GM18499 (cell line): ENCODE measurements at regions not wholly inside any gene's neighbourhood (a gene's known extent, or its start where the extent isn't known, plus 50 kb on each side); places are given as distances from the start of the nearest gene placed in this dataset.
"Not testable (repeated sequence)": the region's sequence is repeated elsewhere in the genome, so short reads cannot be mapped to it uniquely, and the experiment has no call there.

Experiments used
- ATAC-seq: cut with Tn5 transposase; IDR thresholded peaks from one replicate; pipeline ENCODE4 v1.9.1; 2021; ENCODE audit warnings: moderate number of reproducible peaks; ENCODE audit not compliant: insufficient read depth, unreplicated experiment

GRCh38 chr20:53891306-53891894 is 179.0 kb downstream of the BCAS1 start:
- no peak for ATAC-seq

- no peak for ATAC-seq
Measured at GRCh38 chr20:53890443-53891305, 179.7 kb downstream of the BCAS1 start.

GRCh38 chr20:53889411-53890148 is 180.8 kb downstream of the BCAS1 start:
- ATAC-seq = no peak

GRCh38 chr20:53888951-53889350 is 181.4 kb downstream of the BCAS1 start:
- no peak for ATAC-seq

GRCh38 chr20:53888510-53888909 is 181.9 kb downstream of the BCAS1 start:
- ATAC-seq = no peak

GRCh38 chr20:53887973-53888372 is 182.4 kb downstream of the BCAS1 start:
- no peak for ATAC-seq

- no peak for ATAC-seq
Measured at GRCh38 chr20:53884859-53885541, 185.4 kb downstream of the BCAS1 start.

GRCh38 chr20:53883098-53883911 is 187.1 kb downstream of the BCAS1 start:
- ATAC-seq = no peak

- not testable (repeated sequence) for ATAC-seq
Measured at GRCh38 chr20:53882438-53882986, 187.9 kb downstream of the BCAS1 start.

- no peak for ATAC-seq
Measured at GRCh38 chr20:53881362-53881761, 189.0 kb downstream of the BCAS1 start.

GRCh38 chr20:53880108-53880641 is 190.2 kb downstream of the BCAS1 start:
- ATAC-seq = no peak

GRCh38 chr20:53879048-53879684 is 191.2 kb downstream of the BCAS1 start:
- no peak for ATAC-seq

- ATAC-seq = no peak
Measured at GRCh38 chr20:53878262-53879047, 191.9 kb downstream of the BCAS1 start.

GRCh38 chr20:53876956-53877355 is 193.4 kb downstream of the BCAS1 start:
- ATAC-seq = no peak

GRCh38 chr20:53876470-53876869 is 193.9 kb downstream of the BCAS1 start:
- ATAC-seq = no peak

GRCh38 chr20:53875452-53875851 is 194.9 kb downstream of the BCAS1 start:
- no peak for ATAC-seq

- no peak for ATAC-seq
Measured at GRCh38 chr20:53874706-53875105, 195.7 kb downstream of the BCAS1 start.

- no peak for ATAC-seq
Measured at GRCh38 chr20:53874104-53874503, 196.3 kb downstream of the BCAS1 start.
